Posterior vena cava (tissue), 2 donors: ENCODE measurements at regions not wholly inside any gene's neighbourhood (a gene's known extent, or its start where the extent isn't known, plus 50 kb on each side); places are given as distances from the start of the nearest gene placed in this dataset.
"Not testable (repeated sequence)": the region's sequence is repeated elsewhere in the genome, so short reads cannot be mapped to it uniquely, and the experiment has no call there.

Experiments used
- DNase-seq: peaks from one replicate; pipeline ENCODE4 v3.0.0-alpha.2; 2020; ENCODE audit warnings: low spot score
- intact Hi-C, 2 donors: fragments of 100-400 bp; cut with DNase I; formaldehyde crosslinking; loops; one replicate each; pipeline versions ENCODE4 v1.14.1 to v1.14.2; 2022 to 2023
- donor health status: DM: yes; HTN: yes; CAD: no.
- donor health status: DM: yes; HTN: yes; CAD: no.

DNA sequence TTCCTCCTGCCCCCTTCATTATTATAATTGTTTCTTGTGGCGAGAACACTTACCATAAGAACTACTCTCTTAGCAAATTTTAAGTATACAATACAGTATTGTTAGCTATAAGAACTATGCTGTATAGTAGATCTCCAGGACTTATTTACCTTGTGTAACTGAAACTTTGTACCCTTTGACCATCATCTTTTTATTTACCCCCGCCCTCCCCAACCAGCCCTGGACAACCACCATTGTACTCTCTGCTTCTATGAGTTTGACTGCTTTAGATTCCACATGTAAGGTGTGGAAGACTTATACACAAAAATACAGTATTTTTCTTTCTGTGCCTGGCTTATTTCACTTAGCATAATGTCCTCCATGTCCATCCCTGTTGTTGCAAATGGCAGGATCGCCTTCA lies 161.1 kb downstream of the PHF8 start:
- intact Hi-C loops: no loop called here

DNA sequence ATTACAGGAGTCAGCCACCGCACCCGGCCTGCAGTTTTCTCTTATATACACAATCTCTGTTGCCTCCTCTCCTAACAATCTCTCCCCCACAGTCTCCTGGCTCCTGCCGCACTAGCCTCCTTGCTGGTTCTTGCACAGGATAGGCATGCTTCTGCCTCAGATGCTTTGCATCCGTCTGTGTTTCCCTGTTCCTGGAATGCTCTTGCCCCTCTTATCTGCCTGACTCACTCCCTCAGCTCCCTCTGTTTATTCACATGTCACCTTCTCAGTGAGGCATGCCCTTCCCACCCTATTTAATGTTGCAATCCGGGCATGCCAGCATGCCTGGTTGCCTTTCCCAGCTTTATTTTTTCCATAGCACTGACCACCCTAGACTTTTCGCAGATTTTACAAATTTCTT lies 161.9 kb downstream of the PHF8 start:
- no peak for DNase-seq
- intact Hi-C loops: no loop called here

More for the DNA sequence above, 161.1 kb downstream of the PHF8 start:
- no peak for DNase-seq

DNA sequence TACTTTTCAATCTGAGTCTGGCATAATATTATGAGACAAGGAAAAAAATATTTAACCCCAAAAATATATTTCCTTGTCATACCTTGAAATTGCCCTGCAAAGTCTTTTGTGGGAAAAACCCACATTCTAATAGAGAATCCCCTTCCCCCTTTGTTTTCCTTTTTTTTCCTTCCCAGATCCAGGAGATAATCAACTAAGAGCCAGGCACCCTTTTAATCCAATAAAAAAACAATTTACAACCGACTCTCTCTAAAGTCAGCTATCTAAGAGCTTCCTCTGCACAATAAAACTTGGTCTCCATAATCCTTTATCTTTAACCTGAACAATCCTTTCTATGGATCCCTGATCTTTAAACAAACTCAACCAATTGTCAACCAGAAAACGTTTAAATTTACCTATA lies 163.5 kb downstream of the PHF8 start:
- DNase-seq, intact Hi-C loops: not testable (repeated sequence)

DNA sequence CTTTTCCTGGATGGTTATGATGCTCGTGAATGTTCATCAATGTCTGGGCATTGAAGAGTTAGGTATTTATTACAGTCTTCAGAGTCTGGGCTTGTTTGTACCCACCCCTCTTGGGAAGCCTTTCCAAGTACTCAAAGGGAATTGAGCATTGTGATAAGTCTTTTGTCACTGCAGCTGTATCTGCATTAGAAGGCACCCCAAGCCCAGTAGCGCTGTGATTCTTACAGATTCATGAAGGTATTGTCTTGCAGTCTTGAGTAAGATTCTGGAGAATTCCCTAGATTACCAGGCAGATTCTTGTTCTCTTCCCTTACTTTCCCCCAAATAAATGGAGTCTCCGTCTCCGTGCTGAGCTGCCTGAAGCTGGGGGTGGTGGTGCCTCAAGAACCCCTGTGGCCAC lies 173.4 kb upstream of the HUWE1 start:
- DNase-seq: no peak
- intact Hi-C loops: no loop called here

DNA sequence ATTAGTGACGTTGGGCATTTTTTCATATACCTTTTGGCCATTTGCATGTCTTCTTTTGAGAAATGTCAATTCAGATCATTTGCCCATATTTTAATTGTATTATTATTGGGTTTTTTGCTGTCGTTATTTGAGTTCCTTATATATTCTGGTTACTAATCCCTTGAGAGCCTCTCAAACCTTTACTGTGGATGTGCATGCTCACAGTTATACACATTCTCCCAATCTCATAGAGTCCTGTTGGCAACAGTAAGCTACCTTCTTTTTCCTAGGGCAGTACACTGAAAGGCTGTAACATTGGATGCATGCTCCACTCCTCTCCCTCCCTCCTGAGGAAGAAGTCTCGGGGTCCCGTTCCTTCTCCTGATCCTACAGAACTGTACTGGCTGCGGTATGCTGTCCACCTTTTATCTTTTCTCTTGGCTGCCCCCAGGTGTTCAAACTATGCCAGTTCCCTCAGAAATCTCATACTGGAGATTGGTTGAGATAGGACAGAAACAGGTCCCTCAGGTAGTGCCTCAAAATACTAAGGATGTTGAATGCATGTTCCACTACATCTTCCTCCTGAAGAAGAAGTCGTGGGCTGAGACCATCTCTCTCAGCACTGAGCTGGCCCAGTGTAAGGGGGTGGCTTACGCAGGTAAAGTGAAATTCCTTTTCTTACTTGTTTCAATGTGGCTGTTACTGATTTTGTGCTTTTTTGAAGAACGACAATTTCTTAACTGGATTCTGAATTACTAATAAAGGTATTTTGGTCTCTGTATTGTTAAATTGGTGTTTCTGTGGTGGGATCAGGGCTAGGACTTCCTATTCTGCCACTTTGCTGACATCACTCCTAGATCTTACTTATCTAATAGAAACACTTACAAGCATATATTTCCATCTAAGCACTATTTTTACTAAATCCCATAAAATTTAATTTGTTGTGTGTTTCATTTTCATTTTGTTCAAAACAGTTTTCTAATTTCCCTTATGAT lies 145.4 kb upstream of the HUWE1 start:
- no peak for DNase-seq
- intact Hi-C loops: no loop called here

DNA sequence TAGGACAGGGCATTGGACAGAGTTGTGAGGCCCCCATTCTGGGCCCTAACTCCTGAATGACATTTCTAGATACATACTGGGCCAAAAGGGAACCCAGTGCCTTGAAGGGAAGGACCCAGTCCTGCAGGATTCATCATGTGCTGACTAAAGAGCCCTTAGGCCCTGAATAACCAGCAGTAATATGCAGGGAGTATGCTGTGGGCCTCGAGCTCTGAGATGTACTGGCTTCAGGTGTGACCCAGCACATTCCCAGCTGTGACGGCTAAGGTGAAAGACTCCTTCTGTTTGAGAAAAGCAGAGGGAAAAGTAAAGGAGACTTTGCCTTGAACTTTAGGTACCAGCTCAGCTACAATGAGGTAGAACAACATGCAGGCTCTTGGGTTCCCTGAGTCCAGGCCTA lies 138.2 kb upstream of the HUWE1 start:
- intact Hi-C loops: no loop called here
- DNase-seq: no peak

DNA sequence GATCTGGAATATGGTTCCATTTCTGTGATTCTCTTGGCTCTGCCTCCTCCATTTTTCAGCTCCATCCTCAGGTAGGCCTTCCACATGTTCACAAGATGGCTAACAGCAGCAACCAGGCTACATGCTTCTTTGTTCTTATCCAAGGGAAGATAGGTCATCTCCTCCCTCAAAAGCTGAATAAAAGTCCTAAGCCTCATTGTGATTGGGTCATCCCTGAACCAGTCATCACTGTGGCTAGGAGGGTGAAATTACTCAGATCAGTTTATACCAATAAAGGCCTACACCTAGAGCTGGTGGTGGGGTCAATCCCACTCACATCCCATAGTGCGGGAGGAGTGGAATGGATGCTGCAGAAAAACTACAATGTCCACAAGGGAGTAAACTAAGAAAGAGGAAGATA lies 131.6 kb upstream of the HUWE1 start:
- DNase-seq, intact Hi-C loops: not testable (repeated sequence)

DNA sequence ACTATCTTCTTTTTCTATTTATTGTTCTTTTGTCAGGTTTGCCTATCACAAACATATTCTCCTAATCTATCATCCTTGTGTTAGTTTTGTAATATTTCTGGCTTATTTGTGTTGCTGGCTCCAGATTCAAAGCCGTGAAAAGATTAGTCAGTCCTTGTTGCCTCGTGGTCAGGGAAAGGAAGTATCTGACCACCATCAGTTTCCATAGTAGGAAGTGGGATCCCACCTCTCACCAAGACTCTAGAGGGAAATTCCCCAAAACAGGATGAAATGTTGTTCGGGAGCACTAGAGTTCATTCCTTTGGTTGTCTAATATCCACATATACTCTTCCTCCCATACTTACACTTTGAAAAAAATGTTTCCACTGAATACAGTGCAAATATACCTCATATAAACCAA lies 131.0 kb upstream of the HUWE1 start:
- intact Hi-C loops: no loop called here
- DNase-seq: no peak

DNA sequence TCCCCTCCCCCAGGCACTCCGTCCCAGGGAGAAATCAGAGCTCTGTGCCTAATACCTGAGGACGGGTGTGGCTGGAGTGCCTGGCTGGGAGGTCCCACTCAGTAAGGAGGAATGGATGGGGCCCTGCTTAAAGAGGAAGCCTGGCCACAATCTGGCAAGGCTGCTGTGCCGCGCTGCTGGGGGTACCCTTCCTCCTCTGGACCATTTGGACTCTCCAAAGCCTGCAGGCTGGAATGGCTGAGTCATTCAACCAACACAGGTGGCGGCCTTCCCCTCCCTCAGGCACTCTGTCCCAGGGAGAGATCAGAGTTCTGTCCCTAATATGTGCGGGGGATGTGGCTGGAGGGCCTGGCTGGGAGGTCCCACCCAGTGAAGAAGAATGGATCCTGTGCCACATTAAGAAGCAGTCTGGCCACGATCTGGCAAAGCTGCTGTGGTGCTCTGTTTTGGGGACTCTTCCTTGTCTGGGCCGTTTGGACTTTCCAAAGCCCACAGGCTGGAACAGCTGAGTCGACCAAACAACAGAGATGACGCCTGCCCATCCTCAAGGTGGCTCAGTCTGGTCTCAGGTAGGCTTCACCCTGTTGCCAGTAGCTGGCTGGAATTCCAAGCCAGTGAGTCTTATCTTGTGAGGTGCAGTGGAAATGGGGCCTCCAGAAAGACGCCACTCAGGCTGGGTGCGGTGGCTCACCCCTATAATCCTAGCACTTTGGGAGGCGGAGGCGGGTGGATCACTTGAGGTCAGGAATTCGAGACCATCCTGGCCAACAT lies 127.3 kb upstream of the HUWE1 start:
- no peak for DNase-seq
- intact Hi-C loops: no loop called here

DNA sequence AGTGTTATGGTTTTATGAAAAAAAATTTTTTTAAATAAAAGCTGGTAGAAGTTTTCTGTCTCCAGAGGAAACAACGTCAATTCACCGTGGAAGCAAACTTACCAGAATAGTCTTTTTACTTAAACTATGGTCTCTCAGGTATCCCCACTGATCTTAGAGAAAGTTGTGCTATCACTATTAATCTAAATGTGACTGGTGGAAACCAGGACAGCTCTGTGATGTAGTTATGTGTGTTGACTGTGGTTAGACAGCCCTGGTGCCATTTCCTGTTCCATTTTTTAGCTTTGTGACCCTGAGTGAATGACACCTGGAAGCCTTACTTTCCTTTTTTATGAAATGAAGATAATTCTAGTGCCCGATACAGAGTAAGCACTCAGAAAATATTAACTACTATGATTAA lies 111.8 kb upstream of the HUWE1 start:
- no peak for DNase-seq
- intact Hi-C loops: no loop called here

DNA sequence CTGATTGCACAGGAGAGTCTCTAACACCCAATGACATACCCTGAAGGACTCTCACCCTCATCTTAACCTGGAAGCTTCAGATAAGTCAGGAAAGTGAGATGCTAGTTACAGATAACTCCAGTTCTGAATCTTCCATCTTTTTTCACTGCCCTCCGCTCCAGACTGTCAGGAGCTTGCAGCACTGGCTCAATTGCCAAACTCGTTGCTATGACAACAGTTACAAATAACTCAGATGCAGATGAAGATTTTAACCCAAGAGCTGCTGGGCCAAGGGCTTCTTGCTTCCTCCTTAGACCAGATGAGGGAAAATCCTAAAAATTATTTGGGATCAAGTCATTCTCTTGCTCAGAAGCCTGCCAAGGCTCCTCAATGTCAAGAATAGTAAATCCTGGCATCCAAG lies 109.1 kb upstream of the HUWE1 start:
- DNase-seq: no peak
- intact Hi-C loops: no loop called here

DNA sequence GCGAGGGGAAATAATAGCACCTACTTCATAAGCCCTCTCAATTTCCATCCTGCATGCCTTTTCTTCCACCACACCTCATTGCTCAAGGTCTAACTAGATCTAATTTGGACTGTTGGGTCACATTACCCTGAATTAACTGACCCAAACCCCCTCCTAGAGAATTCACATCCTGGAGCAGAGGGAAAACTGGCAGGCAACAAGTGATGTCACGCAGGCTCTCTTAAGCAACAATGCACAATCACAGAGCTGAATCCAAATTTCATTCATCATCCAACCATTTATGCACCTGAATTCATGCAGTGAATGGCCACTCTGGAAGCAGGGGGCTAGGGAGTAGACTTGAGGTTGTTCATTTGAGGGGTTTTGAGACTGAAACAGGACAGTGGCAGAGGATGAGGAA lies 107.7 kb upstream of the HUWE1 start:
- intact Hi-C loops: no loop called here
- no peak for DNase-seq

DNA sequence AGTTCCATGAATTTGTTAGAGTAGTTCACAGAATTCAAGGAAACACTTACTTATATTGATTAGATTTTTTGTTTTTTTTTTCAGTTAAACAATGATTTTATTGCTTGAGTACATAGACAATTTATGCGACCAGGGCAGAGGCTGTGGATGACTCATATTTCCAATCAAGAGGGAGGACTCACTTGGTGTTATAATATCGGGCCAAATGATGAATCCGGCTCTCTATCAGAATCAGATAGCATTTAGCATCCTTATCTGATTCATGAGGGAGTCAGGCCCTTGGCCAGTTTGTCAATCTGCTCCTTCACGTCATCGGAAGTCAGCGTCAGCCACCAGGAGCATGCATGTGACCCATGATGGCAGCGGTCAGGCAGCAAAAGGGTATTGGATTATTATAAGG lies 82.3 kb upstream of the HUWE1 start:
- DNase-seq: no peak
- intact Hi-C loops: no loop called here

DNA sequence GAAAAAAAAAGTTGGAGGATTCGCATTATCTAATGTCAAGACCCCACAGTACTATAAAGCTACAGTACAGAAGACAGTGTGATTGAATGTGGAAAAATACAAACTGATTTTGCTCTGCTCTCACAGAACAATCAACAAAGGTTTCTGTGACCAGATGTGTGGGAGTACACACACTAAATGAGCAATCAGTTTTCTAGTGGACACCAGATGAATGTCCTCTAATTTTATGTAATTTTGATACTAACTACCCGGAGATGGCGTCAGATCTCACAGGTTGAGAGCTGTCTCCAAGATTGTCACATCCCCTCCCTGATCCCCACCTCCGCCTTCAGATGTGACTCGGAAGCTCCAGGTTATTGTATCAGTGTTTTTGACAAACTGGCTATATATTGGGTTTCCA lies 81.9 kb upstream of the HUWE1 start:
- intact Hi-C loops: no loop called here
- DNase-seq: no peak

DNA sequence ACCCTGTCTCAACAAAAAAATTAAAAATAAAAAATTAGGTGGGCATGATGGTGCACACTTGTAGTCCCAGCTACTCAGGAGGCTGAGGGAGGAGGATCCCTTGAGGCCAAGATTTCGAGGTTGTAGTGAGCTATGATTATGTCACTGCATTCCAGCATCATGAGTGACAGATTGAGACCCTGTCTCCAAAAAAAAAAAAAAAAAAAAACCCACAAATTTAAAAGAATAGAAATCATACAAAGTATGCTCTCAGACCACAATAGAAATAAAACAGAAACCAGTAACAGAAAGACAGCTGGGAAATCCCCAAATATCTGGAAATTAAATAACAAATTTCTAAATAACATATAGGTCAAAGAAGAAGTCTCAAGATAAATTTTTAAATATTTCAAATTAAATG lies 81.0 kb upstream of the HUWE1 start:
- DNase-seq: no peak
- intact Hi-C loops: no loop called here

DNA sequence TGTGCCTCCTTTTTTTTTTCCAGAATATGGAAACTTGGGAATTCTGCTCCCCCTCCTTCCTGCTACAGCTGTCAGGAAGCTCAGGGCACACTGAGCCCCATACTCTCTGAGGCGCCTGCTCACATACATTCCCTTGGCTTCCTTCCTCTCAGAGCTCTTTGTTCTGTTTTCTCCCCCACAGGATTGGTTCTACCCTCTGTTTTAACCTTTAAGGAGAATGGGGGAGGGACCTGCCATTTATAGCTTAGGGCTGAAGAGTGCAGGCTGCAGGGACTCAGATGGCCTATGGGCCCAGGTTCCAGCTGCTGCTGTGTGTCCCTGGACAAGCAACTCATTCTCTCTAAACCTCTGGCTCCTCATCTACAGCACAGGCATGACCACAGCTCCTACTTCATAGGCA lies 70.7 kb upstream of the HUWE1 start:
- intact Hi-C loops: loop anchor here in 1 of 2 donors (5.0 kb wide), 1 partner anchor 1815 kb away; no protein-coding TSS in a partner anchor

DNA sequence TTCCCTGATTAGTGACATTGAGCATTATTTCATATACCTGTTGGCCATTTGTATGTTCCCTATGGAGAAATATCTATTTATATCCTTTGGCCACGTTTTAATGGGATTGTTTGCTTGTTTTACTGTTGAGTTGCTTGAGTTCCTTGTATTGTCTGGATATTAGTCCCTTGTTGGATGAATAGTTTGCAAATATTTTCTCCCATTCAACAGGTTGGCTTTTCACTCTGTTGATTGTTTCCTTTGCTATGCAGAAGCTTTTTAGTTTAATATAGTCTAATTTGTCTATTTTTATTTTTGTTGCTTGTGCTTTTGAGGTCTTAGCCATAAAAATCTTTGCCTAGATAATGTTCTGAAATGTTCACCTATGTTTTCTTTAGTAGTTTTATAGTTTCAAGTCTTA lies 60.2 kb upstream of the HUWE1 start:
- intact Hi-C loops: no loop called here
- DNase-seq: no peak

More for the DNA sequence above, 70.7 kb upstream of the HUWE1 start:
- not testable (repeated sequence) for DNase-seq

DNA sequence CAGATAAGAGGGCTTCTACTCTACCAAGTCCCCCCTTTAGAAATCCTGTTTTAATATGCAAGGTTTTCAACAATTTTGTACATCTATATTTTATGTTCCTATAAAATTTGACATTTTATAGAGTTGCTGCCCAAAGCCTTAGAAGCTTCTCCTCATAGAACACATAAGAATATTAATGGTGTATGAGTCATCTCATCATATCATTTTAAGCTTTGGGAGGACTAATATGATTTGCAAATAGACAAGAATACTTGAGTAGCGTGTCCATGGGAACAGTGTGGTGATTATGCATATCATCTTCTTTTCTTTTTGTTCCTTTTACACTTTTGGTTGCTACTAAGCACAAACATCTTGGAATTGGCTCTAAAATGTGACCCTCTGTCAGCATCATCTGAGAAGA lies 56.7 kb upstream of the HUWE1 start:
- intact Hi-C loops: no loop called here
- DNase-seq: no peak

DNA sequence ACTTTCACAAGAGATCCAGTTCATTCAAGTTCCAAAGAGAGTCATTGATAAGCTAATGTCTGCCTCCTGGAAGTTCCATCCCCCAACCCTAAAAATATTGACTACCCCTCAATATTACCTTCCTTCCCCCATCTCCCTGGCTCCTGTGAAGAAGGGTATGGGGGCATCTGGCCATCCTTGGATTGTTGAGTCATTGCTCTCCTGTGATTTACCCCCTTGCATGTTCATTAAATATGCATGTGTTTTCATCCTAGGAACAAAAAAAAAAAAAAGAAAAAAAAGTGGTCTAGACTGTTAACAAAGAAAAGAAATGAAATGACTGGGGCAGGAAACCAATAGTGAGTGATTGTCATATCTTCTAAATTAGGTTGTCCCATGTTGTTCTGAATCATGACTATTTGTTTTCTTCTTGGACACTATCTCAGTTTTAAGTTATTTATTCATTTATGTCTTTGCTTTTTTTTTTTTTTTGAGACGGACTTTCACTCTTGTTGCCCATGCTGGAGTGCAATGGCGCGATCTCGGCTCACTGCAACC lies 51.9 kb upstream of the HUWE1 start:
- intact Hi-C loops: no loop called here
- DNase-seq: no peak
